ENCODE measurements at regions not wholly inside any gene's neighbourhood (a gene's known extent, or its start where the extent isn't known, plus 50 kb on each side); places are given as distances from the start of the nearest gene placed in this dataset.

GRCh38 chr4:141573678-141574077 is 62.7 kb upstream of the IL15 start:
- TF ChIP-seq TOPORS (CRISPR knock-in tag; IDR thresholded peaks at IDR 0.05) (no peak), ZNF570 (CRISPR knock-in tag; IDR thresholded peaks at IDR 0.05; ENCODE audit: borderline replicate concordance) (no peak), ARNT (IDR thresholded peaks at IDR 0.05) (no peak)
